HEK293T (cell line): ENCODE measurements at regions not wholly inside any gene's neighbourhood (a gene's known extent, or its start where the extent isn't known, plus 50 kb on each side); places are given as distances from the start of the nearest gene placed in this dataset.

Experiments used
- CTCF ChIA-PET: fragments of 350-600 bp; formaldehyde crosslinking; extraction: SDS; loops from one replicate; lab custom pipeline; 2021; ENCODE audit warnings: antibody characterized with exemption, inconsistent platforms; lab: Yijun Ruan, JAX
- POLR2A ChIA-PET: fragments of 350-600 bp; formaldehyde crosslinking; extraction: SDS; loops from one replicate; lab custom pipeline; 2020; ENCODE audit warnings: antibody characterized with exemption, inconsistent platforms; lab: Yijun Ruan, JAX
- DNase-seq: peaks from one replicate; pipeline ENCODE4 v3.0.0; 2012; ENCODE audit warnings: mixed read lengths; ENCODE audit errors: extremely low spot score
- ARNT ChIP-seq: fragments of 450-650 bp; IDR thresholded peaks from 2 replicates; pipeline ENCODE4 v1.6.1; 2017; ENCODE audit warnings: mild to moderate bottlenecking
- BHLHE40 ChIP-seq: fragments of 450-650 bp; IDR thresholded peaks from 2 replicates; pipeline ENCODE4 v1.6.1; 2016; ENCODE audit warnings: mild to moderate bottlenecking, moderate library complexity, borderline replicate concordance
- CTBP1 ChIP-seq: fragments of 450-650 bp; IDR thresholded peaks from 2 replicates; pipeline ENCODE4 v1.6.1; 2016; ENCODE audit warnings: borderline replicate concordance
- ELF4 ChIP-seq: fragments of 450-650 bp; IDR thresholded peaks from 2 replicates; pipeline ENCODE4 v1.6.1; 2017; ENCODE audit warnings: antibody characterized with exemption
- FOXA1 ChIP-seq: fragments of 450-650 bp; IDR thresholded peaks from 2 replicates; pipeline ENCODE4 v1.6.1; 2016; ENCODE audit warnings: mild to moderate bottlenecking
- FOXK2 ChIP-seq: fragments of 450-650 bp; IDR thresholded peaks from 2 replicates; pipeline ENCODE4 v1.6.1; 2016; ENCODE audit warnings: mild to moderate bottlenecking
- FOXM1 ChIP-seq: fragments of 450-650 bp; IDR thresholded peaks from 2 replicates; pipeline ENCODE4 v1.6.1; 2017; ENCODE audit warnings: mild to moderate bottlenecking, borderline replicate concordance
- HDGF ChIP-seq: fragments of 450-650 bp; IDR thresholded peaks from 2 replicates; pipeline ENCODE4 v1.6.1; 2017; ENCODE audit warnings: antibody characterized with exemption, borderline replicate concordance
- L3MBTL2 ChIP-seq: fragments of 450-650 bp; conservative IDR thresholded peaks from 2 replicates; pipeline ENCODE4 v1.6.1; 2016; ENCODE audit warnings: mild to moderate bottlenecking
- LEF1 ChIP-seq: fragments of 450-650 bp; IDR thresholded peaks from 2 replicates; pipeline ENCODE4 v1.6.1; 2017; ENCODE audit warnings: mild to moderate bottlenecking, borderline replicate concordance
- NFRKB ChIP-seq: fragments of 450-650 bp; IDR thresholded peaks from 2 replicates; pipeline ENCODE4 v1.6.1; 2016; ENCODE audit warnings: mild to moderate bottlenecking, moderate library complexity
- PKNOX1 ChIP-seq: fragments of 450-650 bp; IDR thresholded peaks from 2 replicates; pipeline ENCODE4 v1.6.1; 2016
- SP1 ChIP-seq: fragments of 450-650 bp; IDR thresholded peaks from 2 replicates; pipeline ENCODE4 v1.6.1; 2017
- SUZ12 ChIP-seq: fragments of 450-650 bp; IDR thresholded peaks from 2 replicates; pipeline ENCODE4 v1.6.1; 2016; ENCODE audit warnings: mild to moderate bottlenecking
- TARDBP ChIP-seq: fragments of 450-650 bp; IDR thresholded peaks from 2 replicates; pipeline ENCODE4 v1.6.1; 2016
- ZNF384 ChIP-seq: fragments of 450-650 bp; IDR thresholded peaks from 2 replicates; pipeline ENCODE4 v1.6.1; 2016

- POLR2A ChIA-PET, result no interaction called here
- no peak for DNase-seq
- CTCF ChIA-PET, result no interaction called here
- TF ChIP-seq ARNT (no peak), BHLHE40 (no peak), FOXK2 (no peak), L3MBTL2 (no peak), NFRKB (no peak), TARDBP (no peak)
These were observed 93.2 kb upstream of the HS3ST5 start for GRCh38 chr6:114435985-114436384.

- POLR2A ChIA-PET, result no interaction called here
These were observed 89.6 kb upstream of the HS3ST5 start for GRCh38 chr6:114432400-114432799.

GRCh38 chr6:114431641-114432040 is 88.8 kb upstream of the HS3ST5 start:
- ChIA-PET POLR2A (no interaction called here), CTCF (interaction anchor here (0.7 kb wide), 1 partner anchor 18 kb away, joined by 4 read pairs; no protein-coding TSS in a partner anchor)
- DNase-seq, result no peak
- TF ChIP-seq ARNT (no peak), PKNOX1 (no peak), CTBP1 (no peak), SUZ12 (no peak), SP1 (no peak)

More at GRCh38 chr6:114432400-114432799, 89.6 kb upstream of the HS3ST5 start:
- TF ChIP-seq ZNF384 (no peak), FOXM1 (no peak), CTBP1 (no peak), PKNOX1 (no peak), ARNT (no peak), SUZ12 (no peak), NFRKB (no peak), FOXA1 (no peak), FOXK2 (no peak), HDGF (no peak), BHLHE40 (no peak), LEF1 (no peak), TARDBP (no peak), L3MBTL2 (no peak), SP1 (no peak)
- CTCF ChIA-PET, result no interaction called here
- DNase-seq, result no peak

GRCh38 chr6:114430534-114431124 is 87.8 kb upstream of the HS3ST5 start:
- TF ChIP-seq HDGF, result no peak
- no peak for TF ChIP-seq PKNOX1
- TF ChIP-seq CTBP1, result no peak
- TF ChIP-seq NFRKB, result no peak
- ChIA-PET CTCF (interaction anchor here (0.7 kb wide), 1 partner anchor 19 kb away, joined by 4 read pairs; no protein-coding TSS in a partner anchor), POLR2A (no interaction called here)
- DNase-seq, result no peak

GRCh38 chr6:114428341-114428740 is 85.5 kb upstream of the HS3ST5 start:
- no peak for TF ChIP-seq ZNF384
- TF ChIP-seq L3MBTL2, result no peak
- TF ChIP-seq FOXM1, result no peak
- no peak for TF ChIP-seq FOXA1
- no peak for TF ChIP-seq ELF4
- no peak for TF ChIP-seq PKNOX1
- no peak for TF ChIP-seq SP1
- no peak for TF ChIP-seq BHLHE40
- TF ChIP-seq HDGF, result no peak
- TF ChIP-seq FOXK2, result no peak
- no peak for TF ChIP-seq SUZ12
- TF ChIP-seq TARDBP, result no peak
- TF ChIP-seq NFRKB, result no peak
- ChIA-PET CTCF (no interaction called here), POLR2A (no interaction called here)
- no peak for DNase-seq

- CTCF ChIA-PET, result no interaction called here
- POLR2A ChIA-PET, result no interaction called here
- TF ChIP-seq FOXM1, result no peak
- TF ChIP-seq HDGF, result no peak
- TF ChIP-seq FOXK2, result no peak
- TF ChIP-seq SP1, result no peak
- no peak for TF ChIP-seq ARNT
- DNase-seq, result no peak
These were observed 78.4 kb upstream of the HS3ST5 start for GRCh38 chr6:114421199-114421598.

GRCh38 chr6:114419175-114419574 is 76.4 kb upstream of the HS3ST5 start:
- CTCF ChIA-PET, result interaction anchor here (0.6 kb wide), 1 partner anchor 442 kb away, joined by 3 read pairs; no protein-coding TSS in a partner anchor
- no peak for DNase-seq
- POLR2A ChIA-PET, result no interaction called here
- TF ChIP-seq ARNT, result no peak
- TF ChIP-seq LEF1, result no peak
- TF ChIP-seq NFRKB, result no peak
- TF ChIP-seq ZNF384, result no peak
- no peak for TF ChIP-seq PKNOX1
- TF ChIP-seq HDGF, result no peak
- TF ChIP-seq CTBP1, result no peak
- no peak for TF ChIP-seq TARDBP
- TF ChIP-seq FOXA1, result no peak
- no peak for TF ChIP-seq BHLHE40
- no peak for TF ChIP-seq FOXM1
- no peak for TF ChIP-seq ELF4
- no peak for TF ChIP-seq FOXK2
- TF ChIP-seq SP1, result no peak
- TF ChIP-seq L3MBTL2, result no peak
- no peak for TF ChIP-seq SUZ12
